CD4-positive, alpha-beta T cell treated with Interferon alpha-2 for 1 hour (primary cell): ENCODE measurements at regions not wholly inside any gene's neighbourhood (a gene's known extent, or its start where the extent isn't known, plus 50 kb on each side); places are given as distances from the start of the nearest gene placed in this dataset.

Experiments used
- DNase-seq, 2 donors: peaks; one replicate each; pipeline ENCODE4 v3.0.0-alpha.2; 2020 to 2022

DNA sequence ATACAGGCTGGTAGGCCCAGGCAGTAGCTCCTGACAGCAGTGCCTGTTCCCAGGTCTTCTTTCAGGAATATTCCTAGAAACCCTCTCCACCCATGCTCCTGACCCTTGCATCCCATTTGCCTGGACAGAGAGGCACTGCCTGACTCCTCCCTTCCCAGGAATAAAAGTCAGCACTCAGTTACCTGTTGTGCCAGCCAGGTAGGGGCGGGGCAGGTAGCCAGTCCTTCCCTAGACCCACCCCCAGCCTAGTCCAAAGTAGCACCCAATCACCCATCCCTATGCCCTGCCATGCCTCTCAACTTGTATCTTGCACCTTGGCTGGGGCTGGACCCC lies 129.9 kb downstream of the MRPL14 start:
- DNase-seq, result no peak

DNA sequence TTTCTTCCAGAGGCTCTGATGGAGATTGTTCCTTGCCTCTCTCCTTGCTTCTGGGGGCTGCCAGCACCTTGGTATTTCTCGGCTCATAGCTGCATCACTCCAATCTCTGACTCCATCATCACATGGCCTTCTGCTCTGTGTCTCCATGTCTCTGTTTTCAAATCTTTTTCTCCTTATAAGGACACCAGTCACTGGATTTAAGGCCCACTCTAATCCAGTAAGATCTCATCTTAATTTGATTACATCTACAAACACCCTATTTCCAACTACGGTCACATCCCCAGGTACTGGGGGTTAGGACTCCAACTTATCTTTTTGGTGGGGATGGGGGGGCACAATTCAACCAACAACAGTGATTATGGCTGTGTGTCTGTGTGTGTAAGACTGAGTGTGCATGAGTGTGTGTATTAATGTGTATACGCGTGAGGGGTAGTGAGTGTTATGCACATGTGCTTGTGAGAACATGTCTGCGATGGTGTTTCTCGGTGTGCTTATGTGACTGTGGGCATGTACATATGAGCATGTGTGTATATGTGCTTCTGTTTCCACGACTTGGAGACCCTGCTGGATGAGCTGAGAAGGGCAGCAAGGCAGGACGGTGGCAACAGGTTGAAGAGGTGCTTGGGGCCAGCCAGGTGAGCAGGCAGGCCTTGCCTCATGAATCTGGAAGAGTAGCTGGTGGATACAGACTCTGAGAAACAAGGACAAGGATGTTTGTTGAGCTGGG lies 130.5 kb downstream of the MRPL14 start:
- DNase-seq, result no peak

DNA sequence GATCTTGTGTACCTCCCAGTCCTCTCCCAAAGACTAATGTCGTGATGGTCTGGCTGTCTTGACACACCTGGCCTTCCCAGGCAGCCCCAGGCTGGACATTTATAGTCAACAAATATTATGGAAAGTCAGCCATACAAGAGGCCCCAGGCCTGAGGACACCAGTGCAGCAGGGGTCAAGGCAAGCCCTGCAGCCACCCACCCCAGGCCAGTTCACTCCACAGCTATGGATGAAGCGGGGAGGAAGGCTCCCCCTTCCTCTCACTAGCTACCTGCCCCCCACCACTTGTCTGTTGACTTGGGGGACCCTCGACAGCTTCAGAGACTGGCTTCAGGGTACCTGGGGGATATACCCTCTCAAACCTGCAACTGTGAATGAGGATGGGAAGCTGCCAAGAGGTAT lies 132.1 kb downstream of the MRPL14 start:
- no peak for DNase-seq

DNA sequence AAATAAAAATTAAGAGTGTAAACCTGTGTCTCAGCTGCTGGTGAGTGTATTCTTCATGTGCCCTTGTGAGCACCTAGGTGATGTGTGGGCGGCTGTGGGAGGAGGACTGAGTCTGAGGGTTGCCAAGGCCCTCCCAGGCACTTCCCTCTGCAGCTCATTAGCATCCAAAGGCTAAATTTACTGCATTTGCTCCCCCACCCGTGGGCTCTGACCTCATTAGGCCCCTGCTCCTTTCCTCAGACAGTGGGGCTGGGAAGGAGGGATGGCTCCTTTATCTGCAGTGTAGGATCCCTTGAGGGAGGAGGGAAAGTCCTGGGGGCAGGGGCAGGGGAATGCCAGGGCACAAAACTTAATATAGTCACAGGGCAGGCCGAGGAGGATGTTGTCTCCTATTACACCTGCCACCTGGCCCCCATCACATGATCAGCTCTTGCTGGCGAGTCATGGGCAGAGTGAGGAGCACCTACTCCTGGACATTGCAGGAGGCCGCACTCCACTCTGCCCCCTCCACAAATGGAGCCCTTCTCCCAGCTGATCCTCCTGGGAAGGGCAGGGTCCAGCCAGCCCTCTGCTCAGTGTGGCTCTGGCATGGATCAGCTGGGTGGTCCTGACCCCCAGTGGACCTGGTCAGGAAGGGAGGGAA lies 133.2 kb downstream of the MRPL14 start:
- no peak for DNase-seq

DNA sequence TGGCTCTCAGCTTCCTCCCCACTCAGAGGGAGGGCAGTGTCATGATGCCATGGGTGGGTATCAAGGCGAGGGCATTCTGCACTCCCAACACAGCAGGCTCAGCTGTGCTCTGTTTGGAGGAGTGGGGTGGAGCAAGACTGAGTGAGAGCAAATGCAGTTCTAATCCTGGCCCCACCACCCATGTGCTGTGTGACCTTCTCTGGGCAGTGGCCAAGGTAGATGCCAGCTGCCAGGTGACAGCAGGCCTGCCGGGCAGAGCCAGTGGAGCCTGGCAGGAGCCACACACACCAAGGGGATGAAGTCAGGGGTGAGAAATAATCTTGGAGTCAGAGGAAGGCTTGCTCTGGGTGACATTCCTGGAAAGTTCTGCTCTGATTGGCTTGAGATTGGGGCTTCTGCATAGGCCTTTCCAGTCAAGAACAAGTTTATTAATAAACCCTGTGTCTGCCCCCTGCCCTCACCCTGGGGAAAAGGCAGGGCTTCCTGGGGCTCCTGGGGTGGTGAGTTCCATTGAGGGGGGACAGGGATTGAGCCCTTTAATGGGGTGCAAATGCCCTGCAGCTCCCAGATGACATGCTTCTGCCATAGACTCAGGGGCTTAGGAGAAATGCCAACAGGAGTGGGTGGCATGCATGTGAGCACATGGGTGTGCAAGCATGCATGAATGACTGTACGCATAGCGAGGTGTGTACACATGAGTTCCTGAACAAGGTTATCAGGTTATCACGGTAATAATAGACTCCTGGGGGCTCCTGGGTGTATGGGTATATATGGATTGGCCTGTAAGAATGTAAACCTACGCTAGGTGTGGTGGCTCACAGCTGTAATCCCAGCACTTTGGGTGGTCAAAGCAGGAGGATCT lies 134.2 kb downstream of the MRPL14 start:
- DNase-seq, result no peak

DNA sequence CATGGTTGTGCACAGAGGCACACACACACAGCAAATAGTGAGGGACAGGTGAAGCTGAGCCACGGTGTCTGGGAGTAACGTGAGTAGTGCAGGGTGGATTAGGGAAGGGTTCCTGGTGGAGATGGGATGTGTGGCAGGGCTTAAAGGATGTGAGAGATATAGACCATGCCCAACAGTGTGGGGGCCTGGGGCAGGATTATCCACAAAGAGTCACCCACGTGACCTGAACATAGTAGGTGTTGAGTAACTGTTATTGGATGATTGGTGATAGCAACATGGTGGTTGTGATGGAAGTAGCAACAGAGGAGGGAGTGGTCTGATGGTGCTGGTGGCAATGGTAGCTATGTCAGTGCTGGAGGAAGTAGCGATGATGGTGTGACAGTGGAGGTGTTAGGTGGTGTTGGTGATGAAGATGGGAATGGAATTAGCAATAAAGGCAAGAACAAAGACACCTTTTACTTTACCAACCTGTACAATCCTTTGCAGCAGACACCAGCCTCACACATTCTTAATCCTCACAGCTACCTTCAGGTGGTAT lies 135.1 kb downstream of the MRPL14 start:
- DNase-seq, result no peak

DNA sequence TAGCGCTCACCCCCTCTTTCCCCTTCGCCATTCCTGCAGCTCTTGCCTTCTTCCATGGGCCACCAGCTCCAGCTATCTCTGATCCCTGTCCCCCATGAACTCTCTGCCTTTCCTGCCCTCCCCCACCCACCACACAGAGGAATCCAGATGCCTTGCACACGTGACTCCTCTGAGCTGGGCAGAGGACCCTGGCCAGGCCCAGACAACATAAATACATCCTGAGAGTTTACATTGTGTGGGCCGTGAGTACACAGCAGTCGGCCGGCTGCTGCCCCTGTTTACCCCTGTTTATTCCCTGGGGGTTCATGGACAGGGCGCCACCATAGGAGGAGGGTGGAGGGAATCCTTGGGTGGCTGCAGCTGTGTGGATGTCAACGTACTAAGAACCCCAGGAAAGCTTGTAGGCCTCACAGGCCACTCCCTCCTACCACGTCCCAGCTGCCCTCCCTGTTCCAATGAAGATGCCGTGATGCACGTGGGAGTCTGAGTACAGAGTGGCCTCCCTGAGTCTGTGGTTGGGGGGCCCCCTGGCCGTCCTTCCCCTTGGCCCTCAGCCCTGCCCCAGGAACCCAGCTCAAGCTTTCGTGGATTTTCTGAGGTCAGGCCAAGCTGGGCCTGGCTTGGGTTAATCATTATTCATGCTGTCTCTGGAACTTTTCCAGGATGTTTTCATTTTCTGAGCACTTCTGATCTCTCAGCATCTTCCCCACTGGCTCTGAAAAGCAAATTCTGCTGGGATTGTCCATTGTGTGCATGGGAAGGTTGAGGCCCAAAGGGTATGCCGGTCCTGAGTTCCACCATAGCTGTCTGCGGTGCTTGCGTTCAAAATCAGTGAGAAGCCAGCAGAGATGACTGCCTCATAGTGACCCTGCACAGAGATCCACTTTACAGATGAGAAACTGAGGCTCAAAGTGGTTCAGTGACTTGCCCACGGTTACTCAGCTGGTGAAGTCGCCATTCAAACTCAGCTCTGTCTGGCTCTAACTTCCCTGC lies 136.3 kb downstream of the MRPL14 start:
- DNase-seq, result no peak

DNA sequence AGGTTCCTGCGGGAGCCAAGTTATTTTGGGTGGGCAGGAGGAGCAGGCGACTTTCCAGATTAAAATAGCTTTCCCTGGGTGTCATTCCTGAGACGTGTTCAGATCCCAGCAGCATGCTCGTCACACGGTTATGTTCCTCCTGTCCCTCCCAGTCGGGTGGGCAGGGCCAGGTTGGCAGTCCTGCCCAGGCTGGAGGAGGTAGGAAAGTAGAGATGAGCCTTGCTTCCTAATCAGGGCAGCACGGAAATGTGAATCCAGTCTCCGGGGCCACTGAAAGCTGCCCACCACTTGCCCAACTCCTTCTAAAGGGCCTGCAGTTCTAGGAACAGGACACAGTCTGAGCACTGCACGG lies 137.0 kb downstream of the MRPL14 start:
- DNase-seq, result no peak

DNA sequence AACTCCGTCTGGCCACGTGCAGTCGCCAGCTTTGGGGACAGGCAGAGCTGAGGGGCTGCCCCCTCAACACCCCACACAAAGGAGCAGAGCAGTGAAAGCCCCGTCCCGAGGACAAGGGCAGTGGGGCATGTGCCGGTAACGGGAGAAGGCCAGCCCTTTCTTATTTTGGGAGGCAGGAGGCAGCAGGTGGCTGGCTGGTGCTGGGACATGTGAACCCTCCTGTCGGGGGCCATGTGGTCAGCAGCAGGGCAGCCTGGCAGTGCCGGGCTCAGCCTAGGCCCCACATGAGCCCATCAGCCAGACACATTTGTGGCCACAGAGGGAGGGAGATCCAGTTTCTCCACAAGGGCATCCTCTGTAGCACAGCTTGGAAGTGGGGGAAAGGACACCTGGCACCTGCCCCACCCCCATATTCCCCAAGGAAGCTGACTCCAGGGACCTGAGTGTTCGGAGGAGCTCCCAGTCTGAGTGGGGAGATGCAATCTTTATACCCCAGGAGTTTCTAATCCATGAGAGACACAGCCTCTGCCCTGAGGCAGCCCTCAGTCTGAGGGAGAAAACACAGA lies 137.6 kb downstream of the MRPL14 start:
- DNase-seq, result no peak

DNA sequence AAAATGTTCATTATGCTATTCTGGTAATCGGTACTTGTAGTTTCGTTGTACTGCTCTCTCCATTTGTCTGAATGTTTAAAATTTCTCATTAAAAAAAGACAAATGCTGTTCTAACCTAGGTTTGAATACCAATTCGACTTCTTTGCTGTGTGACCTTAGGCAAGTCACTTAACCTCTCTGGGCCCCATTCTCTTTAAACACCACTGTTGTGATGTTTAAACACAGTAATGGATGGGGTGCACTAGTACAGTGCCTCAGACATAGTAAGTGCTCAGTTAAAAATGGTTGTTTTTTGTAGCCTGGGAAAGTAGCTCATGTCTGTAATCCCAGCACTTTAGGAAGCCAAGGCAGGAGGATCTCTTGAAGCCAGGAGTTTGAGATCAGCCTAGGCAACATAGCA lies 138.5 kb downstream of the MRPL14 start:
- DNase-seq, result no peak

DNA sequence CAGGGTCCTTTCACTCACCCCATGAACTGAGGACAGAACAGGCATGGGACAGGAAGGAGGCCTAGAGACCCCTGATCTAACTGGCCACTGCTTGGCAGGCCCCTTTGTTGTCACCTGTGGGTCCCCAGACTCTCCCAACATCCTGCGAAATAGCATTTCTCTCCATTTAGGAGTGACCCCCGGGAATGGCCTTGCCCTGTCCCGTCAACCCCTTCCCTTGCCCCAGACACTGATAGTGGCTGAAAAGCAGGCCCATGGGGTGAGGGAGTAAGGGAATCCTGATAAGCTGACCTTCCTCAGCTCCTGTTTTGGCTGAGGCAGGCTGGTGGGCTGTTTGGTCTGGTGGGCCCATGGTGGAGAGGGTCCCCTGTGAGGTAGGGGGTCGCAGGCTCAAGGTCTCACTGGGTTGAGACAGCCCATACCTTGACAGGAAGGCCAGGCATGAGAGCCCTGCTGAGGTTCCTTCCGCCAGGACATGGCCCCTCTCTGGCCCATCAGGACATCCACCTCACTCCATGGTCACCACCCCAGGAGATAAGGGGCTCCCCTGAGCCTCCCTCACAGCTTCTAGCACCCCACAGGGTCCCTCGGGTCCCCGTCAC lies 139.3 kb downstream of the MRPL14 start:
- no peak for DNase-seq

DNA sequence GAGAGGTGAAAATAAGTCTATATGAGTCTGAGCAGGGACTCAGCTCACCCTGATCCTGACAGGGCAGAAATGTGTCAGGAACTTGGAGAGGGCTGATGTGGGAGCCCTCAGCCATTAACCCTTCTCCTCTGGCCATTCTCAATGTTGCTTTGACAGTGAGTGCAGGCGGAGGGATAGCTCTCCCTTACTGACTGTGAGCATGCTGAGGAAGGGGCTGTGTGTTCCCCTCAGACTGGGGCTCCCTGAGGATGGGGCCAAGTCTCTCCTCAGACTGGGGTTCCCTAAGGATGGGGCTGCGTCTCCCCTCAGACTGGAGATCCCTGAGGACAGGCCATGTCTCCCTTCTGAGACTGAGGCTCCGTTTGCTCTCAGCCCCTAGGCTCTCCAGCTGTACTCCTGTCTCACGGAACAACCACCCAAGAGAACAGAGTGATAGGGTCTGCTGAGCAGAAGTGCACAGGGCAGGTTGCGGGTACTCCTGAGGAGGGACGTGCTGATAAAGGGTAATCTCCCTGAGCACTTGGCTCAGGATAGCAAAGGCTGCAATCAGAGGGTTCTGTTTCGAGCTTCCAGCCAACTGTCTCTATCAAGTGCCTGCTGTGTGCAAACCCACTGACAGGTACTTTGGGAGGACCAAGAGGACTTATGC lies 141.0 kb downstream of the MRPL14 start:
- DNase-seq, result no peak

DNA sequence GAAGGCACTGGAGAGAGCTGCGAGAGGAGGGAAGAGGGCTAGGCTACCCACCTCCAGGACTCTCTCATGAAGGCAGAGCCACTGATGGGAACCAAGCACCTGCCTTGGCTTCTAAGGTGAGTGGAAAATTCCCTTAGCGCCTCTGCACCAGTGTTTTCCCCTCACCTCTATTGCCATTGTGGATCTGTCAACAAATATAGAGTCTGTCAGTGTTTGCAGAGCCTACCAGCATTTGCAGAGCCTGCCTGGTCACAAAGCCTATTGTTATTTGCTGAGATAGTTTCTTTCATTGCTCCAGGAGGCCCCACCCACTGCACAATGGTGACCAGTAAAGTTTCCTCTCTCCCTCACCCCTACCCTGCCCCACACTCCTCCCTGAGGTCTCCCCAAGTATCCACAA lies 141.9 kb downstream of the MRPL14 start:
- DNase-seq, result no peak

DNA sequence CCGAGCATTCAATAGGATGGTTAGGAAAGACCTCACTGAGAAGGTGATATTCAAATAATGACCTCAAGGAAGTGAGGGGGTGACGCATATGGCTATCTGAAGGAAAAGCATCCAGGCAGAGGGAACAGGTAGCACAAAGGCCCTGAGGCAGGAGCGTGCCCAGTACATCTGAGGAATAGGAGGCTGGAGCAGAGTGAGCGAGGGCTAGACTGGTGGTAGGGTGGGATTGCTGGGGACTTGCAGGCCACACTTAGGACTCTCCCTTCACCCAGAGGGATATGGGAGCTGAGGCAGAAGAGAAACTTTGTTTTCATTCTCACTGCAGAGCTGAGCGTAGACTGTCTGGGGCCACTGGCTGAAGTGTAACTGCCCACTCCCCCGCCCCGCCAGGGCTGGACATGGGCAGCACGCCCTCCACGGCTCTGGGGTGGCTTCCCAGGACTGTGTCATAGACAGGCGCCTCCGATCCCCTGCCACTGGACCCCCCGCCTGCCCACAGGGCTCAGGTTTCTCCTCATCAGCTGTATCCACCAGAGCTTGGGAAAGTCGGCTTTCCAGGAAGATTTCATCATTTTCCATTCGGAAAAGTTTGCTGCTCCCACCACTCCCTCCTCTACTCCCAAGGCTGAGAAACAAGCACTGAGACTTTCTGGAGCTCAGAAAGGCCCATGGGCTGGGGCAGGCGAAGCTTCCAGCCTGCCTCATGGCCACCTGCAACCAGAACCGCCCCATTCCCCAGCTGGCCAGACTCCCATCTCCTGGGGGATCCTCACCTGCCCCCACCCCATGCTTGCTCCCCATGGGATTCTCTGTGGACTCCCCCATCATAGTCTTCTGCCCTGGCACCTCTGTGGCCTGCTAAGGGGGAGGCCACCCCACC lies 142.6 kb downstream of the MRPL14 start:
- DNase-seq, result no peak

DNA sequence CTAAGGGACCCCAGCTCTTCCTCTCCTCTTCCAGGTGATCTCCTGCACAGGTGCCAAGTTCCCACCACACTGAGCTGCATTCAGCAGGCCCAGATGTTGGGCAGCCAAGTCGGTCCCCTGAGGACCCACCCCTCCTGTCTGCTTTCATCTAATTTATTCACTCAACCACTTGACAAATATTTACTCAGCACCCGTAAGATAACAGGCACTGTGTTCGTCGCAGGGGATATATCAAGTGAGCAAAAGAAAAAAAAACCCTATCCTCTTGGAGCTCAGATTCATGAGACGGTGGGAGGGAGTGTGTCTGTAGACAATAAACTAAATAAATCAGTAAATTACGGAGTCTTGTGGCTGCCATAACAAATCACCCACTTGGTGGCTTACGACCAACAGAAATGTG lies 143.6 kb downstream of the MRPL14 start:
- no peak for DNase-seq

DNA sequence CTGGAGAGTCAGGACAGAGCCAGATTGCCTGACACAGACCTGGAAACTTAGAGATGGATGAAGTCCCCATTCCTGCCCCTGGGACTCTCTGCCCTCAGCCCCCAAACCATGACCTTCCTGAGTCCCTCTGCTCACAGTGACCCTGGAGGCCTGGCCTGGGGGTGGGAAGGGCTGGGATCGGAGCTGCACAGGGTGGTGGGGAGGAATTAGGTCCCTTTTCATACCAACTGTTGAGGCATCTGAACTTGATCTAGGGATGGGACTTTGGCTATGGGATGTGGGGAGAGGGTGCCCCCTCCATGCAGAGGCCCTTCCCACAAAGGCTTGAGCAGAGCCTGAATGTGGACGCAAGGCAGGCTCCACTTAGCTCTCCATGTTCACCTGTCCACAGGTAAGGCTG lies 144.1 kb downstream of the MRPL14 start:
- DNase-seq, result no peak

DNA sequence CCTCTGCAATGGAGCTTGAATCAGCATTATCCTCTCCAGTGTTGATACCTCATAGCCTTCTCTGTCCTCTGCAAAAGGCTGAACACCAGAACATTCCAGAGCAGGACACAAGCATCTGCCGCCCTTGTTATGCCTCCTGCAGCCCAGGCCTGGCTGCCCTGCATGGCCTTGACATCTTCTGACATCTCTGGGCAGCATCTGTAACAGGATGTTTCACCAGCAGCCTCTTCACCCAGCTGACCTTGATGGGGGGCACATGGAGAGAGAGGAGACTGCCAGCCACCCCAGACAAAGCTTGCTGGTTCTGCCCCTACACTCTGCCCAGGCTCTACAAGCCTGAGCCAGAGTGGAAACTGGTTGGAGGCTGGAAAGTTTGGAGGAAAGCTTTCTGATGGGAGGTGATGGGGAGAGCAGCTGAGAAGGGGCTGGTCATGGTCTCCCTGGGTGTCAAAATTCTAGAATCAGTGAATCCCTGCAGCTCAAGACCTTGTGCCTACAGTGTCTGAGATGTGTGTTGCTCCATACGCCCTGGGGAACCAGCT lies 145.1 kb downstream of the MRPL14 start:
- no peak for DNase-seq

DNA sequence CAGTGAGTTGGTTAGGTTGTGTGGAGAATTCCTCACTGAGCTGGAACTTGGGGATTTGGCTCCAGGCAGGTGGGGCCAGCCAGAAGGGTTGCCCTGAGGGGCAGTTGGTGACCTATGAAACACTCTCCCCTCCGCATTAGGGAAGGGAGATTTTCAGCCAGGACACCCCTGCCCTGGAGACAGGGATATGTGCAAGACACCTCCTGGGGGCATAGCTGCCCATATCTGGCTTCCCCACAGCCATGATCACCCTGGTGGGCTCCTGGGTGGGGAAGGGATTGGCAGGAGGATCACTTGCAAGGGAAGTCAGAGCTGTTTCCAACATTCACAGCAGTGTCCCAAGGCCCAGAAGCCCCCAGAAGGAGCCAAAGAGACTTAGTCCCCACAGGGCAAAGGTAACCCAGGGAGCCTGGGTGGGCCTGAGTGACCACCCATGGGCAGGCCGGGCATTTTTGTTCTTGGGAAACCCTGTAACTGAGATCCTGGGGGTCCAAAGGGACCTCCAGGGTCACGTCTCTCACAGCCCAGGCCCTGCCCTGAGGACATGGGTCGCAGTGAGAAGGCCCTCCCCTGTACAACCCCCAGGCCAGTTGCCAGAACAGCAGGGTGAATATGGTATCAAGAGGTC lies 145.8 kb downstream of the MRPL14 start:
- DNase-seq, result no peak

DNA sequence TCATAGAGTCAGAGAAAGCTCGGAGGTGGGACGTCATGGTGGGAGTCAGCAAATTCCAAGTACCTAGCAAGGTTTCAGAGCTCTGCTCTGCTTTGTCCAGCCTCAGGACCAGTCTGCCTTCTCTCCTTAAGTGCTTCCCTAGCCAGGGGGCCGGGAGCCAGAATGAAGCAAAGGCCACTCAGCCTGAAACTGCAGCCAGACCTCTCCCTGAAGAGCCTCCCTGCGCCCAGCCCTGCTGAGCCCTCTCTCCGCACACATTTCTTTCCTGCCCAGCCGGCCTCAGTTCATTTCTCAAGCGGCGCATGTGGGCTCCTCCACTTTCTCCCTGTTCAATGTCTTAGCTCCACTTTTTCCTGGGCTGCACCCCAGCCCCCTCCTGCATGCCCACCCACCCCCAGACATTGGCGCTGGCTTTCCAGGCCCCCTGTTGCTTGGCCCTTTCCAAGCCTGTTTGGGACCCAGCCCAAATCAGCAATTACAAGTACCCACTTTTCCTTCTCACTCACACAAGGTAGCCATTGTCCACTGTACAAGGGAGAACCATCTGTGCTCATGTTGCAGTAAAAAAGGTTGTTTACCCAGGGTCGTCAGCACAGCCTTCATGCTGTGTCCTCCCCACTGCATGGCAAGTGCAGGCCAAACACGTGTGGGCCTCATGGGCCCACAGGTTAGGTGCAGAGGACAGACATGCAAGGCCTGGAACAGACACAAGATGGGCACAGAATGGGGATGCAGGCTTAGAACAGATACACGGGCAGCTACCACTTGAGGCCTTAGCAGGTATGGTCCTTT lies 147.1 kb downstream of the MRPL14 start:
- DNase-seq, result no peak
